Testis (tissue), 2 donors: ENCODE measurements at regions not wholly inside any gene's neighbourhood (a gene's known extent, or its start where the extent isn't known, plus 50 kb on each side); places are given as distances from the start of the nearest gene placed in this dataset.

Source experiments
- DNase-seq: peaks from one replicate; pipeline ENCODE4 v3.0.0-alpha.2; 2019
- H3K27ac ChIP-seq, 2 donors: fragments of 200-600 bp; sonication (generic); one replicate each; pipeline ENCODE4 v1.5.1; 2019
- H3K27me3 ChIP-seq: fragments of 200-600 bp; sonication (generic); one replicate; pipeline ENCODE4 v1.5.1; 2019
- H3K36me3 ChIP-seq: fragments of 200-600 bp; sonication (generic); one replicate; pipeline ENCODE4 v1.5.1; 2017; ENCODE audit warnings: low read depth; ENCODE audit errors: missing control alignments
- H3K4me1 ChIP-seq: fragments of 200-600 bp; sonication (generic); one replicate; pipeline ENCODE4 v1.5.1; 2019
- H3K4me3 ChIP-seq, 2 donors: fragments of 200-600 bp; sonication (generic); one replicate each; pipeline ENCODE4 v1.5.1; 2017 to 2019
- H3K9me3 ChIP-seq: fragments of 200-600 bp; sonication (generic); one replicate; pipeline ENCODE4 v1.5.1; 2017
- CTCF ChIP-seq, 3 experiments: fragments of 450-650 bp in 2 of 3; fragments of 200-600 bp in 1 of 3; sonication (generic) in 1 of 3; IDR thresholded peaks; one replicate each; pipeline ENCODE4 v1.5.1; 2016 to 2019; ENCODE audit warnings: antibody characterized with exemption in 3 of 3, mild to moderate bottlenecking in 2 of 3, moderate library complexity in 1 of 3
- POLR2A ChIP-seq: fragments of 450-650 bp; IDR thresholded peaks from one replicate; pipeline ENCODE4 v1.6.1; 2017; ENCODE audit warnings: antibody characterized with exemption, mild to moderate bottlenecking, moderate library complexity
- WGBS, 2 donors: methylation state at CpG; one replicate each; pipeline ENCODE4 v1.1.5; 2018; 5-methylcytosine and 5-hydroxymethylcytosine counted together
- intact Hi-C: fragments of 100-400 bp; cut with DNase I; formaldehyde crosslinking; loops from one replicate; pipeline ENCODE4 v1.15.1; 2023; ENCODE audit warnings: low total_unique reads

- peak overlapping the region; percentile 94 for H3K27ac ChIP-seq
- no peaks in the 10 kb centered on the region for H3K36me3 ChIP-seq
- H3K9me3 ChIP-seq: no peaks in the 10 kb centered on the region
- WGBS, 2 donors: 0% methylated on average over 14 to 16 of the region's 64 CpGs
- no peak for TF ChIP-seq CTCF (IDR thresholded peaks at IDR 0.05)
- TF ChIP-seq POLR2A: no peak
- H3K27me3 ChIP-seq: no peaks in the 10 kb centered on the region
- H3K4me3 ChIP-seq: peak overlapping the region; percentile 85 to 92
- intact Hi-C loops: no loop called here
- peaks cover 53% of the 10 kb centered on the region for H3K4me1 ChIP-seq
- peak; percentile 88 for DNase-seq
Measured at GRCh38 chr17:77372444-77373298, 231.9 kb downstream of the SEC14L1 start.

- H3K4me1 ChIP-seq: peaks cover 62% of the 10 kb centered on the region
- H3K36me3 ChIP-seq: no peaks in the 10 kb centered on the region
- H3K27me3 ChIP-seq: no peaks in the 10 kb centered on the region
- peak overlapping the region; percentile 94 for H3K27ac ChIP-seq
- 0 to 1% methylated on average over 20 to 58 of the region's 90 CpGs for WGBS, 2 donors
- intact Hi-C loops: no loop called here
- DNase-seq: peak; percentile 61
- TF ChIP-seq POLR2A (no peak), CTCF (IDR thresholded peaks at IDR 0.05) (no peak)
- no peaks in the 10 kb centered on the region for H3K9me3 ChIP-seq
- peak overlapping the region; percentile 85 to 92 for H3K4me3 ChIP-seq
Measured at GRCh38 chr17:77373299-77374169, 232.8 kb downstream of the SEC14L1 start.

- intact Hi-C loops: no loop called here
- H3K4me3 ChIP-seq: peak overlapping the region; percentile 85 to 92
- 1 to 2% methylated on average over 10 to 34 of the region's 34 CpGs for WGBS, 2 donors
- peaks cover 70% of the 10 kb centered on the region for H3K4me1 ChIP-seq
- TF ChIP-seq POLR2A (no peak), CTCF (IDR thresholded peaks at IDR 0.05) (peak in 2 of 3 experiments; percentile 5 to 11)
- no peaks in the 10 kb centered on the region for H3K27me3 ChIP-seq
- no peaks in the 10 kb centered on the region for H3K36me3 ChIP-seq
- DNase-seq: peak; percentile 88
- H3K27ac ChIP-seq: peak overlapping the region; percentile 94
- H3K9me3 ChIP-seq: no peaks in the 10 kb centered on the region
Measured at GRCh38 chr17:77374170-77374936, 233.6 kb downstream of the SEC14L1 start.

- Histone ChIP-seq H3K4me3 (peak overlapping the region in 1 of 2 donors; percentile 92), H3K9me3 (no peaks in the 10 kb centered on the region), H3K4me1 (peaks cover 76% of the 10 kb centered on the region), H3K36me3 (no peaks in the 10 kb centered on the region), H3K27me3 (no peaks in the 10 kb centered on the region), H3K27ac (peak overlapping the region; percentile 94)
- DNase-seq: no peak
- intact Hi-C loops: no loop called here
- 37 to 40% methylated on average over 9 to 19 of the region's 19 CpGs for WGBS, 2 donors
- TF ChIP-seq POLR2A (no peak), CTCF (IDR thresholded peaks at IDR 0.05) (no peak)
Measured at GRCh38 chr17:77375108-77375916, 234.5 kb downstream of the SEC14L1 start.
